GM21723 (cell line): ENCODE measurements at regions not wholly inside any gene's neighbourhood (a gene's known extent, or its start where the extent isn't known, plus 50 kb on each side); places are given as distances from the start of the nearest gene placed in this dataset.
A peak's percentile ranks its signal among the peaks of the same experiment; 100 is the strongest.
"Not testable (repeated sequence)": the region's sequence is repeated elsewhere in the genome, so short reads cannot be mapped to it uniquely, and the experiment has no call there.

ENCODE experiments used
- ATAC-seq: cut with Tn5 transposase; IDR thresholded peaks from one replicate; pipeline ENCODE4 v1.9.1; 2021; ENCODE audit warnings: mild to moderate bottlenecking, moderate library complexity; ENCODE audit not compliant: unreplicated experiment

GRCh38 chr12:92404921-92405320 is 259.3 kb upstream of the BTG1 start:
- ATAC-seq = no peak

GRCh38 chr12:92404259-92404894 is 258.7 kb upstream of the BTG1 start:
- ATAC-seq = no peak

GRCh38 chr12:92403210-92404175 is 257.8 kb upstream of the BTG1 start:
- peak; percentile 89 for ATAC-seq

- ATAC-seq = no peak
Observed at GRCh38 chr12:92402415-92402814, 256.8 kb upstream of the BTG1 start.

- ATAC-seq = peak; percentile 37
Observed at GRCh38 chr12:92400006-92400405, 254.4 kb upstream of the BTG1 start.

GRCh38 chr12:92398565-92399309 is 253.1 kb upstream of the BTG1 start:
- ATAC-seq = no peak

- no peak for ATAC-seq
Observed at GRCh38 chr12:92396647-92397252, 251.1 kb upstream of the BTG1 start.

GRCh38 chr12:92395322-92395721 is 249.7 kb upstream of the BTG1 start:
- no peak for ATAC-seq

GRCh38 chr12:92394895-92395294 is 249.2 kb upstream of the BTG1 start:
- ATAC-seq = no peak

- ATAC-seq = no peak
Observed at GRCh38 chr12:92393504-92393903, 247.9 kb upstream of the BTG1 start.

- not testable (repeated sequence) for ATAC-seq
Observed at GRCh38 chr12:92391726-92392125, 246.1 kb upstream of the BTG1 start.

- no peak for ATAC-seq
Observed at GRCh38 chr12:92389466-92389865, 243.8 kb upstream of the BTG1 start.

- no peak for ATAC-seq
Observed at GRCh38 chr12:92385296-92385695, 239.7 kb upstream of the BTG1 start.

- no peak for ATAC-seq
Observed at GRCh38 chr12:92384571-92384970, 238.9 kb upstream of the BTG1 start.

- no peak for ATAC-seq
Observed at GRCh38 chr12:92382383-92382878, 236.8 kb upstream of the BTG1 start.

GRCh38 chr12:92381856-92382255 is 236.2 kb upstream of the BTG1 start:
- ATAC-seq = no peak

GRCh38 chr12:92378682-92379479 is 233.2 kb upstream of the BTG1 start:
- ATAC-seq = no peak

GRCh38 chr12:92375504-92375903 is 229.9 kb upstream of the BTG1 start:
- ATAC-seq = not testable (repeated sequence)

GRCh38 chr12:92370828-92371227 is 225.2 kb upstream of the BTG1 start:
- no peak for ATAC-seq

- no peak for ATAC-seq
Observed at GRCh38 chr12:92369636-92370035, 224.0 kb upstream of the BTG1 start.
